ENCODE measurements at regions not wholly inside any gene's neighbourhood (a gene's known extent, or its start where the extent isn't known, plus 50 kb on each side); places are given as distances from the start of the nearest gene placed in this dataset.
"Not testable (repeated sequence)": the region's sequence is repeated elsewhere in the genome, so short reads cannot be mapped to it uniquely, and the experiment has no call there.

DNA sequence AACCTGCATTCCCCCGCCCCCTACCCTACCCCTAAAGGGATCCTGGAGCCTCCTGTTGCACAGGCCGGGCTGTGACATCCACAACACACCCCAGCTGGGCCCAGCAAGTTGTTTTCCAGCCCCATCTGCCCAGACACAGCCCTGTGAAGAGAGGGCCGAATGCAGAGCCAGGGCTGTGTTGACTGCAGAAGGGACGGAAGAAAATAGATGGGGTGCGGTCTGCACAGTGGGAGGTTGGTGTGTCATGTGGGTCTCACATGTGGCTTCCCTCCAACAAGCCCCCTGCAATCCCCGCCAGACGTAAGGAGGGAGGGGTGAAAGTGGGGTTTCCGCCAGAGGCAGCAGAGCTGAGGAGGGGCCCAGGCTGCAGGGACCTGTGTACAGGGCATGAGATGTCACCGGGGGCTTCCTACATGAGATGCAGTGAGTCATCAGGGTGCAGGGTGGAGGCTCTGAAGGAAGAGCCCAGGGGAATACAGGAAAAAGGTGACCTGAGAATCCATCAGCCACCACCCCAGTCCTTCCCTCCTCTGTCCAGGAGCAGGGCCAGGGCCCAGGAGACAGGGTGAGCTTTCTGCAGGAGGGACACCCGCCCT, 60.2 kb upstream of the SULF2 start:
- DNase-seq = not testable (repeated sequence)

DNA sequence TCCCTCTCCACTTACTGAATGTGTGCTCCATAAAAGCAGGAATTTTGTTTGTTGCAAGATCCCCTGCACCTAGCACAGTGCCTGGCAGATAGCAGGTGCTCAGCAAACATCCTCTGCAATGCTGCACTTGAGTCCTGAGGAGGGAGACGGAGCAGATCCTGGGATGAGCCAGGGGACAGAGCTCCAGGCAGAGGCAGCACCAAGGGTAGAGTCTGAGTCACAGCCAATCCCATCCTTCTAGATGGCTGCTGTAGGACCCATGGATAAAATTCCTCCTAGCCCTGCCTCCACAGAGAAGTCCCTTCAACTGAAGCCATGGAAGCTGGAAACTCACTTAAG, 59.3 kb upstream of the SULF2 start:
- not testable (repeated sequence) for DNase-seq

- DNase-seq = no peak
These were observed 58.7 kb upstream of the SULF2 start for GRCh38 chr20:47843886-47844567.

- DNase-seq = not testable (repeated sequence)
These were observed 57.7 kb upstream of the SULF2 start for GRCh38 chr20:47842950-47843349.

GRCh38 chr20:47842004-47842403, 56.7 kb upstream of the SULF2 start:
- DNase-seq = not testable (repeated sequence)

DNA sequence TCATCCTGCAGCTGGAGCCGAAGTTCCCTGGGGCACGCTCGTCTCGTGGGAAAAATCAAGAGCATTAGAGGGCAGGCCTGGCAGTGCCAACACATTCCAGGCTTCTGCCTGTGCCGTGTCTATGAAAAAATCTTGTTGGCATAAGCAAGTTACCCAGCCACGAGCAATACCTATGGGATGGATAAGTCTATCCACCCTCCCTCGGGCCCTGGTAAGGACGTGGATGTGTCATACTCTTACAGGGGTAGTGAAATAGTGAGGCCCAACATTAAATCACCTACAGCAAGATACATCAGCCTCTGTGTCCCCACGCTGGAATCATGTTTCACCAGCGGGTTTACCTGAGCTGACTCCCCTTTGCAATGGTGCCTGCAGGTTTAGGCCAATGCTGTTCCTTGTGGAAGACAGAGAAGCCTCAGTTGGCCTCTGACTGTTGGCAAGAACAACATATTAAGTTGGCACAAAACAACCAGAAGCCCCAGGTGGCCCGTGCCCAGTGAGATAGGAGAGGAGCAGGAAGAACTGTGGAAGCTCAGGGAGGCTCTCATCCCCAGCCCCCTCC, 51.1 kb upstream of the SULF2 start:
- not testable (repeated sequence) for DNase-seq

All from activated CD4-positive, alpha-beta T cell treated with anti-CD3 and anti-CD28 coated beads, Interleukin-2, amount 50 U/mL, for 16 hours (primary cell).